SK-N-SH treated with all-trans-retinoic acid at 6 μM for 48 hours (cell line): ENCODE measurements at regions not wholly inside any gene's neighbourhood (a gene's known extent, or its start where the extent isn't known, plus 50 kb on each side); places are given as distances from the start of the nearest gene placed in this dataset.

Source experiments
- ATAC-seq: fragments of 200-7000 bp; cut with Tn5 transposase; 3 replicates; pipeline ENCODE4 v1.9.1; 2020; ENCODE audit warnings: mild to moderate bottlenecking, moderate library complexity
- ARNTL ChIP-seq: fragments of 450-650 bp; formaldehyde crosslinking; IDR thresholded peaks from 2 replicates; pipeline ENCODE4 v1.5.0; 2020; ENCODE audit warnings: low read depth, mild to moderate bottlenecking, moderate library complexity, borderline replicate concordance
- BACH2 ChIP-seq: fragments of 250-450 bp; sonication (Bioruptor Pico); IDR thresholded peaks from 2 replicates; pipeline ENCODE4 v1.9.0; 2021; ENCODE audit warnings: mild to moderate bottlenecking, borderline replicate concordance
- CREB5 ChIP-seq: fragments of 250-450 bp; sonication (Bioruptor Pico); IDR thresholded peaks from 2 replicates; pipeline ENCODE4 v1.5.1; 2020; ENCODE audit warnings: low read depth, mild to moderate bottlenecking, moderate library complexity
- CSDC2 ChIP-seq: fragments of 250-450 bp; sonication (Bioruptor Pico); IDR thresholded peaks from 2 replicates; pipeline ENCODE4 v1.5.0; 2020; ENCODE audit warnings: mild to moderate bottlenecking, moderate library complexity
- CSRNP3 ChIP-seq: fragments of 250-450 bp; sonication (Bioruptor Pico); IDR thresholded peaks from 2 replicates; pipeline ENCODE4 v1.5.1; 2021; ENCODE audit warnings: mild to moderate bottlenecking, moderate library complexity
- ESRRG ChIP-seq: fragments of 250-450 bp; sonication (Bioruptor Pico); IDR thresholded peaks from 2 replicates; pipeline ENCODE4 v1.6.1; 2021; ENCODE audit warnings: mild to moderate bottlenecking
- GLIS3 ChIP-seq: fragments of 250-450 bp; sonication (Bioruptor Pico); IDR thresholded peaks from 2 replicates; pipeline ENCODE4 v1.5.0; 2020; ENCODE audit warnings: mild to moderate bottlenecking, moderate library complexity
- ISL1 ChIP-seq: fragments of 250-450 bp; sonication (Bioruptor Pico); IDR thresholded peaks from 2 replicates; pipeline ENCODE4 v2.1.2; 2022; ENCODE audit warnings: mild to moderate bottlenecking, moderate library complexity
- OSR1 ChIP-seq: fragments of 250-450 bp; sonication (Bioruptor Pico); IDR thresholded peaks from 2 replicates; pipeline ENCODE4 v1.8.0; 2022; ENCODE audit warnings: moderate library complexity, mild to moderate bottlenecking, inconsistent platforms
- PATZ1 ChIP-seq: fragments of 250-450 bp; sonication (Bioruptor Pico); IDR thresholded peaks from 2 replicates; pipeline ENCODE4 v1.8.0; 2020; ENCODE audit warnings: mild to moderate bottlenecking, moderate library complexity, borderline replicate concordance
- POU6F1 ChIP-seq: fragments of 250-450 bp; sonication (Bioruptor Pico); IDR thresholded peaks from 2 replicates; pipeline ENCODE4 v1.8.0; 2021; ENCODE audit warnings: low read depth, mild to moderate bottlenecking, moderate library complexity, borderline replicate concordance
- PPARA ChIP-seq: fragments of 250-450 bp; sonication (Bioruptor Pico); IDR thresholded peaks from 2 replicates; pipeline ENCODE4 v1.5.0; 2020; ENCODE audit warnings: mild to moderate bottlenecking, borderline replicate concordance
- RARB ChIP-seq: fragments of 250-450 bp; sonication (Bioruptor Pico); IDR thresholded peaks from 2 replicates; pipeline ENCODE4 v1.8.0; 2021; ENCODE audit warnings: mild to moderate bottlenecking, moderate library complexity
- SNAI2 ChIP-seq: fragments of 250-450 bp; sonication (Bioruptor Pico); IDR thresholded peaks from 2 replicates; pipeline ENCODE4 v1.5.0; 2020; ENCODE audit warnings: mild to moderate bottlenecking, moderate library complexity
- TCF4 ChIP-seq: fragments of 250-450 bp; sonication (Bioruptor Pico); IDR thresholded peaks from 2 replicates; pipeline ENCODE4 v1.8.0; 2021; ENCODE audit warnings: mild to moderate bottlenecking, moderate library complexity, borderline replicate concordance
- TOX ChIP-seq: fragments of 250-450 bp; sonication (Bioruptor Pico); IDR thresholded peaks from 2 replicates; pipeline ENCODE4 v1.8.0; 2021; ENCODE audit warnings: mild to moderate bottlenecking, moderate library complexity, borderline replicate concordance
- TSHZ2 ChIP-seq: fragments of 250-450 bp; sonication (Bioruptor Pico); IDR thresholded peaks from 2 replicates; pipeline ENCODE4 v1.5.0; 2020; ENCODE audit warnings: mild to moderate bottlenecking, moderate library complexity
- ZC3H10 ChIP-seq: fragments of 250-450 bp; sonication (Bioruptor Pico); IDR thresholded peaks from 2 replicates; pipeline ENCODE4 v1.5.1; 2021; ENCODE audit warnings: mild to moderate bottlenecking, moderate library complexity
- ZFP3 ChIP-seq: fragments of 250-450 bp; sonication (Bioruptor Pico); IDR thresholded peaks from 2 replicates; pipeline ENCODE4 v1.5.0; 2020; ENCODE audit warnings: mild to moderate bottlenecking, moderate library complexity
- ZFP30 ChIP-seq: fragments of 450-650 bp; formaldehyde crosslinking; IDR thresholded peaks from 2 replicates; pipeline ENCODE4 v1.5.0; 2022; ENCODE audit warnings: mild to moderate bottlenecking, moderate library complexity
- ZNF70 ChIP-seq: fragments of 450-650 bp; formaldehyde crosslinking; IDR thresholded peaks from 2 replicates; pipeline ENCODE4 v1.5.0; 2020; ENCODE audit warnings: mild to moderate bottlenecking, moderate library complexity
- ZNF8 ChIP-seq: fragments of 450-650 bp; formaldehyde crosslinking; IDR thresholded peaks from 2 replicates; pipeline ENCODE4 v1.5.0; 2020; ENCODE audit warnings: mild to moderate bottlenecking, moderate library complexity

- TF ChIP-seq BACH2 (CRISPR knock-in tag): no peak
- TF ChIP-seq ZNF70 (CRISPR knock-in tag): no peak
- no peak for TF ChIP-seq SNAI2 (CRISPR knock-in tag)
- TF ChIP-seq CSRNP3: no peak
- TF ChIP-seq ESRRG (CRISPR knock-in tag): no peak
- TF ChIP-seq ZC3H10 (CRISPR knock-in tag): no peak
- TF ChIP-seq POU6F1 (CRISPR knock-in tag): no peak
- TF ChIP-seq RARB (CRISPR knock-in tag): no peak
- no peak for TF ChIP-seq ZFP30 (CRISPR knock-in tag)
- no peak for TF ChIP-seq ARNTL (CRISPR knock-in tag)
- no peak for TF ChIP-seq ISL1
- no peak for TF ChIP-seq ZFP3 (CRISPR knock-in tag)
- no peak for TF ChIP-seq GLIS3 (CRISPR knock-in tag)
- no peak for TF ChIP-seq TSHZ2 (CRISPR knock-in tag)
- no peak for TF ChIP-seq PATZ1 (CRISPR knock-in tag)
- TF ChIP-seq CREB5 (CRISPR knock-in tag): no peak
- no peak for TF ChIP-seq OSR1 (CRISPR knock-in tag)
- TF ChIP-seq PPARA (CRISPR knock-in tag): no peak
- TF ChIP-seq TOX: no peak
- no peak for TF ChIP-seq TCF4 (CRISPR knock-in tag)
- TF ChIP-seq, all 23 proteins: peak for 0
- no peak for ATAC-seq
These were observed 238.4 kb upstream of the TBX18 start for GRCh38 chr6:85002847-85003246.

- TF ChIP-seq RARB (CRISPR knock-in tag): no peak
- TF ChIP-seq ARNTL (CRISPR knock-in tag): no peak
- no peak for TF ChIP-seq OSR1 (CRISPR knock-in tag)
- no peak for TF ChIP-seq ZFP3 (CRISPR knock-in tag)
- TF ChIP-seq ZC3H10 (CRISPR knock-in tag): no peak
- TF ChIP-seq PATZ1 (CRISPR knock-in tag): no peak
- no peak for TF ChIP-seq ZNF70 (CRISPR knock-in tag)
- no peak for TF ChIP-seq BACH2 (CRISPR knock-in tag)
- no peak for TF ChIP-seq CSRNP3
- TF ChIP-seq CSDC2 (CRISPR knock-in tag): no peak
- no peak for TF ChIP-seq TOX
- TF ChIP-seq ZNF8 (CRISPR knock-in tag): no peak
- TF ChIP-seq, all 23 proteins: peak for 0
- no peak for ATAC-seq
These were observed 235.6 kb upstream of the TBX18 start for GRCh38 chr6:85000001-85000400.
